GM12878 (cell line): ENCODE measurements at regions not wholly inside any gene's neighbourhood (a gene's known extent, or its start where the extent isn't known, plus 50 kb on each side); places are given as distances from the start of the nearest gene placed in this dataset.
A peak's percentile ranks its signal among the peaks of the same experiment; 100 is the strongest.

Experiments used
- ATAC-seq: fragments of 200-7000 bp; cut with Tn5 transposase; 3 replicates; pipeline ENCODE4 v1.9.1; 2020; ENCODE audit warnings: mild to moderate bottlenecking, moderate library complexity
- BruUV-seq: library from RNA; stranded (reverse); fragments of 400-500 nt; replicated peaks from 2 replicates; lab custom pipeline; 2021; lab: Mats Ljungman, UMichigan
- CTCF ChIA-PET: fragments of 300-600 bp; sonication (Branson Sonifier 250); formaldehyde crosslinking; extraction: SDS; loops from one replicate; lab custom pipeline; 2021; ENCODE audit warnings: inconsistent platforms; lab: Yijun Ruan, JAX
- POLR2A ChIA-PET: fragments of 350-600 bp; formaldehyde crosslinking; extraction: SDS; loops from one replicate; lab custom pipeline; 2021; ENCODE audit warnings: inconsistent platforms; lab: Charles Lee
- RAD21 ChIA-PET: fragments of 300-600 bp; sonication (Branson Sonifier 250); formaldehyde crosslinking; loops from one replicate; lab custom pipeline; 2023; ENCODE audit warnings: antibody characterized with exemption; ENCODE audit not compliant: unreplicated experiment; lab: Charles Lee
- SMC1A ChIA-PET: fragments of 300-600 bp; sonication (Branson Sonifier 250); formaldehyde crosslinking; loops from one replicate; lab custom pipeline; 2023; ENCODE audit not compliant: unreplicated experiment, uncharacterized antibody; lab: Charles Lee
- DNase-seq: peaks from one replicate; pipeline ENCODE4 v3.0.0-alpha.2; 2011; ENCODE audit warnings: low read depth, low spot score
- FAIRE-seq: peaks from 3 replicates; lab custom pipeline; 2011; peaks lifted over from hg19 to GRCh38; lab: Jason Lieb, UNC
- H2AFZ ChIP-seq: 2 replicates; pipeline ENCODE4 v1.6.0; 2011; ENCODE audit warnings: low read depth, low read length, control low read depth; ENCODE audit not compliant: control insufficient read depth
- H3K27ac ChIP-seq: 2 replicates; pipeline ENCODE4 v1.5.1; 2011; ENCODE audit warnings: control low read depth; ENCODE audit not compliant: control insufficient read depth, insufficient read depth
- H3K27me3 ChIP-seq, 2 experiments: replicated peaks in 1 of 2; 2 replicates each; pipeline versions ENCODE4 v1.6.0 to v1.6.1; 2011; ENCODE audit warnings: low read length in 1 of 2; ENCODE audit not compliant: control insufficient read depth in 2 of 2, insufficient read depth in 2 of 2
- H3K36me3 ChIP-seq, 2 experiments: 2 replicates each; pipeline ENCODE4 v1.5.1; 2011; ENCODE audit warnings: low read length in 1 of 2; ENCODE audit not compliant: control insufficient read depth in 2 of 2, insufficient read depth in 2 of 2
- H3K4me1 ChIP-seq: 2 replicates; pipeline ENCODE4 v1.6.1; 2011; ENCODE audit warnings: mild to moderate bottlenecking, low read length, moderate library complexity, mixed read lengths; ENCODE audit not compliant: control insufficient read depth, insufficient read depth
- H3K4me2 ChIP-seq: 2 replicates; pipeline ENCODE4 v1.6.0; 2011; ENCODE audit warnings: control low read depth; ENCODE audit not compliant: control insufficient read depth, insufficient read depth
- H3K4me3 ChIP-seq: fragments of 200-600 bp; sonication (generic); 2 replicates; pipeline ENCODE4 v1.5.1; 2016
- H3K79me2 ChIP-seq: 2 replicates; pipeline ENCODE4 v1.6.0; 2011; ENCODE audit warnings: low read length; ENCODE audit not compliant: control insufficient read depth, insufficient read depth
- H3K9ac ChIP-seq: 2 replicates; pipeline ENCODE4 v1.8.0; 2011; ENCODE audit warnings: low read length, control low read depth, mixed read lengths; ENCODE audit not compliant: control insufficient read depth, insufficient read depth
- H3K9me3 ChIP-seq: replicated peaks from 3 replicates; pipeline ENCODE4 v1.5.1; 2011; ENCODE audit warnings: mild to moderate bottlenecking, low read length; ENCODE audit not compliant: control insufficient read depth, insufficient read depth
- H4K20me1 ChIP-seq: 2 replicates; pipeline ENCODE4 v1.6.0; 2011; ENCODE audit not compliant: control insufficient read depth, insufficient read depth
- BRCA1 ChIP-seq: IDR thresholded peaks from 2 replicates; pipeline ENCODE4 v1.6.1; 2011; ENCODE audit warnings: low read depth, low read length, improper control_type of control experiment
- CBX3 ChIP-seq: fragments of 200-600 bp; sonication (generic); IDR thresholded peaks from 2 replicates; pipeline ENCODE4 v1.6.1; 2016; ENCODE audit warnings: low read depth, borderline replicate concordance
- CBX5 ChIP-seq: sonication (generic); IDR thresholded peaks from 2 replicates; pipeline ENCODE4 v1.6.1; 2016; ENCODE audit warnings: low read depth, moderate library complexity, mild to moderate bottlenecking, inconsistent platforms
- IRF5 ChIP-seq: fragments of 450-650 bp; IDR thresholded peaks from 2 replicates; pipeline ENCODE4 v1.6.1; 2017; ENCODE audit warnings: borderline replicate concordance
- JUNB ChIP-seq: IDR thresholded peaks from 2 replicates; pipeline ENCODE4 v1.6.1; 2016; ENCODE audit warnings: antibody characterized with exemption, mild to moderate bottlenecking
- NFIC ChIP-seq: IDR thresholded peaks from 2 replicates; pipeline ENCODE4 v1.6.1; 2012; ENCODE audit warnings: low read depth, mild to moderate bottlenecking, inconsistent platforms, low read length, moderate library complexity
- NR2C1 ChIP-seq: fragments of 450-650 bp; IDR thresholded peaks from 2 replicates; pipeline ENCODE4 v1.6.1; 2017; ENCODE audit warnings: antibody characterized with exemption, mild to moderate bottlenecking, moderate library complexity
- NR2F1 ChIP-seq: fragments of 450-650 bp; conservative IDR thresholded peaks from 2 replicates; pipeline ENCODE4 v1.6.1; 2017; ENCODE audit warnings: mild to moderate bottlenecking
- POLR2AphosphoS5 ChIP-seq: IDR thresholded peaks from 2 replicates; pipeline ENCODE4 v1.6.1; 2011; ENCODE audit warnings: mild to moderate bottlenecking, low read length, inconsistent platforms
- RUNX3 ChIP-seq: IDR thresholded peaks from 2 replicates; pipeline ENCODE4 v1.6.1; 2012; ENCODE audit warnings: low read length, inconsistent platforms
- SP1 ChIP-seq: IDR thresholded peaks from one replicate; pipeline ENCODE4 v1.6.1; 2011; ENCODE audit warnings: low read depth, low read length
- STAT1 ChIP-seq: fragments of 450-650 bp; conservative IDR thresholded peaks from 2 replicates; pipeline ENCODE4 v1.6.1; 2014; ENCODE audit warnings: antibody characterized with exemption, mild to moderate bottlenecking
- SUZ12 ChIP-seq: fragments of 200-600 bp; sonication (generic); IDR thresholded peaks from one replicate; pipeline ENCODE4 v1.6.1; 2018; ENCODE audit warnings: antibody characterized with exemption, mild to moderate bottlenecking; ENCODE audit not compliant: unreplicated experiment
- TCF7 ChIP-seq: IDR thresholded peaks from 2 replicates; pipeline ENCODE4 v1.6.1; 2014; ENCODE audit warnings: antibody characterized with exemption, borderline replicate concordance
- WRNIP1 ChIP-seq: IDR thresholded peaks from 2 replicates; pipeline ENCODE4 v1.6.1; 2011; ENCODE audit warnings: low read depth, low read length, improper control_type of control experiment, borderline replicate concordance
- ZSCAN29 ChIP-seq: fragments of 450-650 bp; IDR thresholded peaks from 2 replicates; pipeline ENCODE4 v1.6.1; 2017; ENCODE audit warnings: mild to moderate bottlenecking, moderate library complexity
- WGBS: methylation state at CpG from one replicate; pipeline ENCODE4 v1.1.6; 2016; ENCODE audit warnings: low lambda C conversion rate; ENCODE audit not compliant: insufficient replicate concordance, insufficient coverage; ENCODE audit errors: missing lambda C conversion rate; 5-methylcytosine and 5-hydroxymethylcytosine counted together
- in situ Hi-C: fragments of 300-500 bp; cut with MboI; formaldehyde crosslinking; loops from 9 replicates; pipeline ENCODE4 v1.14.3; 2018; ENCODE audit warnings: mixed read lengths
- intact Hi-C: fragments of 100-400 bp; cut with micrococcal nuclease; formaldehyde crosslinking; loops from one replicate; pipeline ENCODE4 v1.14.2; 2022; ENCODE audit not compliant: unreplicated experiment
- TF ChIP-seq, protein P1 (sequence below): IDR thresholded peaks from 2 replicates; pipeline ENCODE4 v1.6.1; 2012; ENCODE audit warnings: improper control_type of control experiment, low read depth, low read length; ENCODE audit not compliant: insufficient replicate concordance
- TF ChIP-seq, protein P2 (sequence below): fragments of 450-650 bp; IDR thresholded peaks from 2 replicates; pipeline ENCODE4 v1.6.1; 2016; ENCODE audit warnings: mild to moderate bottlenecking

GRCh38 chr17:72321896-72322295, 201.1 kb downstream of the SOX9 start (continued):
- TF ChIP-seq, protein P1, sequence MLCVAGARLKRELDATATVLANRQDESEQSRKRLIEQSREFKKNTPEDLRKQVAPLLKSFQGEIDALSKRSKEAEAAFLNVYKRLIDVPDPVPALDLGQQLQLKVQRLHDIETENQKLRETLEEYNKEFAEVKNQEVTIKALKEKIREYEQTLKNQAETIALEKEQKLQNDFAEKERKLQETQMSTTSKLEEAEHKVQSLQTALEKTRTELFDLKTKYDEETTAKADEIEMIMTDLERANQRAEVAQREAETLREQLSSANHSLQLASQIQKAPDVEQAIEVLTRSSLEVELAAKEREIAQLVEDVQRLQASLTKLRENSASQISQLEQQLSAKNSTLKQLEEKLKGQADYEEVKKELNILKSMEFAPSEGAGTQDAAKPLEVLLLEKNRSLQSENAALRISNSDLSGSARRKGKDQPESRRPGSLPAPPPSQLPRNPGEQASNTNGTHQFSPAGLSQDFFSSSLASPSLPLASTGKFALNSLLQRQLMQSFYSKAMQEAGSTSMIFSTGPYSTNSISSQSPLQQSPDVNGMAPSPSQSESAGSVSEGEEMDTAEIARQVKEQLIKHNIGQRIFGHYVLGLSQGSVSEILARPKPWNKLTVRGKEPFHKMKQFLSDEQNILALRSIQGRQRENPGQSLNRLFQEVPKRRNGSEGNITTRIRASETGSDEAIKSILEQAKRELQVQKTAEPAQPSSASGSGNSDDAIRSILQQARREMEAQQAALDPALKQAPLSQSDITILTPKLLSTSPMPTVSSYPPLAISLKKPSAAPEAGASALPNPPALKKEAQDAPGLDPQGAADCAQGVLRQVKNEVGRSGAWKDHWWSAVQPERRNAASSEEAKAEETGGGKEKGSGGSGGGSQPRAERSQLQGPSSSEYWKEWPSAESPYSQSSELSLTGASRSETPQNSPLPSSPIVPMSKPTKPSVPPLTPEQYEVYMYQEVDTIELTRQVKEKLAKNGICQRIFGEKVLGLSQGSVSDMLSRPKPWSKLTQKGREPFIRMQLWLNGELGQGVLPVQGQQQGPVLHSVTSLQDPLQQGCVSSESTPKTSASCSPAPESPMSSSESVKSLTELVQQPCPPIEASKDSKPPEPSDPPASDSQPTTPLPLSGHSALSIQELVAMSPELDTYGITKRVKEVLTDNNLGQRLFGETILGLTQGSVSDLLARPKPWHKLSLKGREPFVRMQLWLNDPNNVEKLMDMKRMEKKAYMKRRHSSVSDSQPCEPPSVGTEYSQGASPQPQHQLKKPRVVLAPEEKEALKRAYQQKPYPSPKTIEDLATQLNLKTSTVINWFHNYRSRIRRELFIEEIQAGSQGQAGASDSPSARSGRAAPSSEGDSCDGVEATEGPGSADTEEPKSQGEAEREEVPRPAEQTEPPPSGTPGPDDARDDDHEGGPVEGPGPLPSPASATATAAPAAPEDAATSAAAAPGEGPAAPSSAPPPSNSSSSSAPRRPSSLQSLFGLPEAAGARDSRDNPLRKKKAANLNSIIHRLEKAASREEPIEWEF, result no peak

DNA sequence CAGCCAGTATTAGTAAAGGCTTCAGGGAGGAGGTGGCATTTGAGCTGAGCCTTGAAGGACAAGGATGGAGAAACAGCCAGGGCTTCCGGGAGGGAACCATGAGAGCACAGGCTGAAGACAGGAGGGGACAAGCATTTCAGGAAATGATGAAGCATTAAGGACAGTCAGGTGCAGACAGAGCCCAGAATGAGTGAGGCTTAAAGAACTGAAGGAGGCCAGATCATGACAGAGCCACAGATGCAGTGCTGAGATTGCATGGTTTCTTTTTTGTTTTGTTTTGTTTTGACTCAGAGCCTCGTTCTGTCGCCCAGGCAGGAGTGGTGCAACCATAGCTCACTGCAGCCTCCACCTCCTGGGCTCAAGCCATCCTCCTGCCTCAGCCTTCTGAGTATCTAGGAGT, 211.5 kb downstream of the SOX9 start:
- ATAC-seq, result peak; percentile 85
- intact Hi-C loops, result no loop called here
- Histone ChIP-seq H3K4me2 (no peak overlapping the region; the same call in 1 of the 2 replicates), H3K27ac (no peak overlapping the region), H3K4me1 (no peaks in the 10 kb centered on the region), H3K79me2 (no peaks in the 10 kb centered on the region), H3K9me3 (no peaks in the 10 kb centered on the region), H3K9ac (no peak overlapping the region), H2AFZ (peak overlapping the region; percentile 16), H3K27me3 (no peaks in the 10 kb centered on the region), H3K36me3 (no peaks in the 10 kb centered on the region), H4K20me1 (no peaks in the 10 kb centered on the region), H3K4me3 (no peak overlapping the region)
- RAD21 ChIA-PET, result no interaction called here
- no TSS peak for BruUV-seq
- POLR2A ChIA-PET, result no interaction called here
- in situ Hi-C loops, result no loop called here
- WGBS, result 22% methylated on average over 3 of the region's 3 CpGs
- CTCF ChIA-PET, result no interaction called here
- peak; percentile 28 for DNase-seq
- SMC1A ChIA-PET, result no interaction called here
- no peak for FAIRE-seq
- TF ChIP-seq IRF5, result no peak
- TF ChIP-seq SP1, result no peak
- TF ChIP-seq CBX5, result no peak
- TF ChIP-seq NR2C1, result no peak
- peak; percentile 68 for TF ChIP-seq JUNB
- no peak for TF ChIP-seq BRCA1
- no peak for TF ChIP-seq WRNIP1
- TF ChIP-seq SUZ12, result no peak
- no peak for TF ChIP-seq NFIC
- TF ChIP-seq, protein P2, sequence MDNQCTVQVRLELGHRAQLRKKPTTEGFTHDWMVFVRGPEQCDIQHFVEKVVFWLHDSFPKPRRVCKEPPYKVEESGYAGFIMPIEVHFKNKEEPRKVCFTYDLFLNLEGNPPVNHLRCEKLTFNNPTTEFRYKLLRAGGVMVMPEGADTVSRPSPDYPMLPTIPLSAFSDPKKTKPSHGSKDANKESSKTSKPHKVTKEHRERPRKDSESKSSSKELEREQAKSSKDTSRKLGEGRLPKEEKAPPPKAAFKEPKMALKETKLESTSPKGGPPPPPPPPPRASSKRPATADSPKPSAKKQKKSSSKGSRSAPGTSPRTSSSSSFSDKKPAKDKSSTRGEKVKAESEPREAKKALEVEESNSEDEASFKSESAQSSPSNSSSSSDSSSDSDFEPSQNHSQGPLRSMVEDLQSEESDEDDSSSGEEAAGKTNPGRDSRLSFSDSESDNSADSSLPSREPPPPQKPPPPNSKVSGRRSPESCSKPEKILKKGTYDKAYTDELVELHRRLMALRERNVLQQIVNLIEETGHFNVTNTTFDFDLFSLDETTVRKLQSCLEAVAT, result 0 out of 2 replicates have a peak, but pooled peaks have one; percentile 23
- 0 out of 2 replicates have a peak, but pooled peaks have one; percentile 11 for TF ChIP-seq RUNX3
- no peak for TF ChIP-seq POLR2AphosphoS5
- no peak for TF ChIP-seq STAT1
- TF ChIP-seq ZSCAN29, result no peak
- TF ChIP-seq TCF7, result no peak
- TF ChIP-seq NR2F1, result no peak
- no peak for TF ChIP-seq CBX3
